ENCODE measurements at regions not wholly inside any gene's neighbourhood (a gene's known extent, or its start where the extent isn't known, plus 50 kb on each side); places are given as distances from the start of the nearest gene placed in this dataset.

DNA sequence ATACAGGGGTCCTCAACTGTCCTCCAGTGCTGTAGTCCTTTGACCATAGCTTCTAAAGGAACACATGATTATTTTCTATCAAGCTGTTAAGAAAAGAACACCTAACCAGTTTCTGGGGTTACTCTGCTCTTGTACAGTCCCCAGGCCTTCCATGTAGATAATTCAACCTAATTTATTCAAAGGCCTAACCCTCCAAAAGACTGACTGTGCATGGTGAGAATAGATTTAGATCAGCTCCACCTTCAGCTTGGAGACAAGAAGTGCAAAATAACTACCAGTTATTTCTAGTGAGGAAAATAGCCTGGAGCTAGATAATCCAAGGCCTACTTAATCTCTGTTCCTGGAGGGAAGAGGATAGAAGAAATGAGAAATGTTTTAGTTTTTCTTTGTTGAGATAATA lies 87.9 kb downstream of the GMNC start:
- no peaks in the 10 kb centered on the region for H3K4me1 ChIP-seq (ENCODE audit: low read depth, poor library complexity, severe bottlenecking)
- TF ChIP-seq, protein P1, sequence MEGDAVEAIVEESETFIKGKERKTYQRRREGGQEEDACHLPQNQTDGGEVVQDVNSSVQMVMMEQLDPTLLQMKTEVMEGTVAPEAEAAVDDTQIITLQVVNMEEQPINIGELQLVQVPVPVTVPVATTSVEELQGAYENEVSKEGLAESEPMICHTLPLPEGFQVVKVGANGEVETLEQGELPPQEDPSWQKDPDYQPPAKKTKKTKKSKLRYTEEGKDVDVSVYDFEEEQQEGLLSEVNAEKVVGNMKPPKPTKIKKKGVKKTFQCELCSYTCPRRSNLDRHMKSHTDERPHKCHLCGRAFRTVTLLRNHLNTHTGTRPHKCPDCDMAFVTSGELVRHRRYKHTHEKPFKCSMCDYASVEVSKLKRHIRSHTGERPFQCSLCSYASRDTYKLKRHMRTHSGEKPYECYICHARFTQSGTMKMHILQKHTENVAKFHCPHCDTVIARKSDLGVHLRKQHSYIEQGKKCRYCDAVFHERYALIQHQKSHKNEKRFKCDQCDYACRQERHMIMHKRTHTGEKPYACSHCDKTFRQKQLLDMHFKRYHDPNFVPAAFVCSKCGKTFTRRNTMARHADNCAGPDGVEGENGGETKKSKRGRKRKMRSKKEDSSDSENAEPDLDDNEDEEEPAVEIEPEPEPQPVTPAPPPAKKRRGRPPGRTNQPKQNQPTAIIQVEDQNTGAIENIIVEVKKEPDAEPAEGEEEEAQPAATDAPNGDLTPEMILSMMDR (conservative IDR thresholded peaks at IDR 0.05; ENCODE audit: low read depth, low read length): no peak
- H3K9ac ChIP-seq: no peak overlapping the region
- no peaks in the 10 kb centered on the region; the same call in 1 of the 2 replicates for H3K36me3 ChIP-seq (ENCODE audit: insufficient read depth)
- H3K4me2 ChIP-seq: no peak overlapping the region
- H3K4me3 ChIP-seq (IDR thresholded peaks at IDR 0.05; ENCODE audit: insufficient read depth, low read depth, low read length): no peak overlapping the region
- no peaks in the 10 kb centered on the region for H4K20me1 ChIP-seq (ENCODE audit: insufficient read depth)
- H2AFZ ChIP-seq (ENCODE audit: low read depth): no peak overlapping the region
- H3K79me2 ChIP-seq (ENCODE audit: insufficient read depth, low read depth): no peaks in the 10 kb centered on the region
- H3K27ac ChIP-seq: no peak overlapping the region
- no peaks in the 10 kb centered on the region for H3K27me3 ChIP-seq (ENCODE audit: insufficient read depth, low read depth)

DNA sequence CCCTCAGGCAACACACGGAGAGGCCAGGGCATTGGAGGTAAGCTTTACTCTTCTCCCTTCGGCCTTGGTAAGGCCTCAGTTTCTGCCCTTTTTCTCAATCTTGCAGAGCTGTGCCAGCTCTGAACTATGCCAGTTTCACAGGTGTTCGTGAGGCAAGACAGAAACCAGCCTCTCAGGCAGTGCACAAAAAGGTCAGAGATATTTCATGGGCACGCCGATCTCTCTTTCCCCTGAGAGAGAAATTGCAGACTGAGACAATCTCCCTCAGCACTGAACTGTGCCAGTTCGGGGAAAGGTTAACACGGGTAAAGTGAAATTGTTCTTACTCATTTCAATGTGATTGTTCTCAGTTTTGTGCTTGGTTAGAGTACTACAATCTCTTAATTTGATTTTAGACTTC lies 88.5 kb downstream of the GMNC start:
- H2AFZ ChIP-seq (ENCODE audit: low read depth): no peak overlapping the region
- no peak overlapping the region for H3K9ac ChIP-seq
- TF ChIP-seq, protein P1 (conservative IDR thresholded peaks at IDR 0.05; ENCODE audit: low read depth, low read length): no peak
- no peaks in the 10 kb centered on the region; the same call in 1 of the 2 replicates for H3K36me3 ChIP-seq (ENCODE audit: insufficient read depth)
- no peaks in the 10 kb centered on the region for H4K20me1 ChIP-seq (ENCODE audit: insufficient read depth)
- H3K27me3 ChIP-seq (ENCODE audit: insufficient read depth, low read depth): no peaks in the 10 kb centered on the region
- no peaks in the 10 kb centered on the region for H3K4me1 ChIP-seq (ENCODE audit: low read depth, poor library complexity, severe bottlenecking)
- no peak overlapping the region for H3K27ac ChIP-seq
- no peak overlapping the region for H3K4me3 ChIP-seq (IDR thresholded peaks at IDR 0.05; ENCODE audit: insufficient read depth, low read depth, low read length)
- no peaks in the 10 kb centered on the region for H3K79me2 ChIP-seq (ENCODE audit: insufficient read depth, low read depth)
- H3K4me2 ChIP-seq: no peak overlapping the region

DNA sequence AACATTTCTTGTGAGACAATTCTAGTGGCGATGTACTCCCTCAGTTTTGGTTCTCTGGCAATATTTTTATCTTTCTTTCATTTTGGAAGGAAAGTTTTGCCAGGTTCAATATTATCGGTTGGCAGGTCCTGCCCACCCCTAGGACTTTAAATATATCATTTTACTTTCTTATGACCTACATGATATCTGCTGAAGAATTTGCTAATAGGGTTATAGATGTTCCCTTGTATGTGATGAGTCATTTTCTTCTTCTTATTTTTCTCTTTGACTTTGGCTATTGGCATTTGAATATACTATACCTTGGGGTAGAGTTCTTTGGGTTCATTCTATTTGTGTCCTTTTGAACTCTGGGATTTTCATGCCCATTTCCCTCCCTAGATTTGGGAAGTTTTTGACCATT lies 89.7 kb downstream of the GMNC start:
- Histone ChIP-seq H3K4me1 (ENCODE audit: low read depth, poor library complexity, severe bottlenecking) (no peaks in the 10 kb centered on the region), H3K9ac (no peak overlapping the region), H3K27me3 (ENCODE audit: insufficient read depth, low read depth) (no peaks in the 10 kb centered on the region), H2AFZ (ENCODE audit: low read depth) (no peak overlapping the region), H3K4me2 (no peak overlapping the region), H4K20me1 (ENCODE audit: insufficient read depth) (no peaks in the 10 kb centered on the region), H3K27ac (no peak overlapping the region), H3K79me2 (ENCODE audit: insufficient read depth, low read depth) (no peaks in the 10 kb centered on the region), H3K36me3 (ENCODE audit: insufficient read depth) (no peaks in the 10 kb centered on the region), H3K4me3 (IDR thresholded peaks at IDR 0.05; ENCODE audit: insufficient read depth, low read depth, low read length) (no peak overlapping the region)
- TF ChIP-seq, protein P1 (conservative IDR thresholded peaks at IDR 0.05; ENCODE audit: low read depth, low read length): no peak

DNA sequence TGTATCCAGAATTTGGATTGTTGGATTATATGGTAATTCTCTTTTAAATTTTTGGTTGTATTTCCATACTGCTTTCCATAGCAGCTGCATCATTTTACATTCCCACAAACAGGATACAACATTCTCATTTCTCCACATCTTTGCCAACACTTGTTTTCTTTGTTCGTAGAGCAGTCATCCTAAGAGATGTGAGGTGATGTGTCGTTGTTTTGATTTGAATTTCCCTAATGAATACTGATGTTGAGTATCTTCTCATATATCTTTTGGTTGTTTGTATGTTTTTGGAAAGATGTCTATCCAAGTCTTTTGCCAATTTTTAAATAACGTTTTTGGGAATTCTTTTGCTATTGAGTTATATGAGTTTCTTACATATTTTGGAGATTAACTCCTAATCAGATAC lies 93.6 kb downstream of the GMNC start:
- no peak overlapping the region for H3K4me3 ChIP-seq (IDR thresholded peaks at IDR 0.05; ENCODE audit: insufficient read depth, low read depth, low read length)
- no peak overlapping the region for H2AFZ ChIP-seq (ENCODE audit: low read depth)
- H3K79me2 ChIP-seq (ENCODE audit: insufficient read depth, low read depth): no peaks in the 10 kb centered on the region
- no peak overlapping the region for H3K9ac ChIP-seq
- no peaks in the 10 kb centered on the region for H3K4me1 ChIP-seq (ENCODE audit: low read depth, poor library complexity, severe bottlenecking)
- no peaks in the 10 kb centered on the region for H3K36me3 ChIP-seq (ENCODE audit: insufficient read depth)
- H3K27me3 ChIP-seq (ENCODE audit: insufficient read depth, low read depth): no peaks in the 10 kb centered on the region
- no peaks in the 10 kb centered on the region for H4K20me1 ChIP-seq (ENCODE audit: insufficient read depth)
- H3K4me2 ChIP-seq: no peak overlapping the region
- TF ChIP-seq, protein P1 (conservative IDR thresholded peaks at IDR 0.05; ENCODE audit: low read depth, low read length): no peak
- H3K27ac ChIP-seq: no peak overlapping the region
